Heart left ventricle (tissue), 13 donors: ENCODE measurements at regions not wholly inside any gene's neighbourhood (a gene's known extent, or its start where the extent isn't known, plus 50 kb on each side); places are given as distances from the start of the nearest gene placed in this dataset.

Experiments used
- POLR2A ChIP-seq, 2 donors: fragments of 450-650 bp; IDR thresholded peaks; one replicate each; pipeline ENCODE4 v1.6.1; 2017; ENCODE audit warnings: antibody characterized with exemption in 2 of 2, mild to moderate bottlenecking in 2 of 2, moderate library complexity in 2 of 2
- TF ChIP-seq, protein P1 (sequence below), 12 donors: fragments of 200-600 bp; sonication (generic) in 4 of 12; IDR thresholded peaks; one replicate each; pipeline versions ENCODE4 v1.5.0 to v1.8.0; 2018 to 2022; ENCODE audit warnings: antibody characterized with exemption in 12 of 12, mild to moderate bottlenecking in 5 of 12
- donor health status: ischemic (EF 13 %, LVEDD 7.1; RV severe dilation, severe dysfunction).
- donor health status: DM: no; HTN: yes; CAD: no.
- donor health status: DM: no; HTN: no; CAD: no.
- donor health status: ischemic (EF 25% LVEDD 6.9; RV normal size, moderate dysfunction).
- donor health status: ischemic (EF 25% LVEDD 5.7; RV mildly dilated, moderate dysfunction).
- donor health status: ischemic (EF 35%, LVEDD 5.7; RV mildly dilated, moderate dysfunction).
- donor health status: nonischemic (EF 11% LVEDD 7.7; RV severe dilation, severe dysfunction).
- donor health status: DM: yes; HTN: yes; CAD: no.
- donor health status: PGD.
- donor health status: ischemic (EF 29% LVEDD 5.4; RV normal size, mild dysfunction).
- donor health status: nonischemic (EF 23%, LVEDD 6.1; RV moderate dilation, normal function).

DNA sequence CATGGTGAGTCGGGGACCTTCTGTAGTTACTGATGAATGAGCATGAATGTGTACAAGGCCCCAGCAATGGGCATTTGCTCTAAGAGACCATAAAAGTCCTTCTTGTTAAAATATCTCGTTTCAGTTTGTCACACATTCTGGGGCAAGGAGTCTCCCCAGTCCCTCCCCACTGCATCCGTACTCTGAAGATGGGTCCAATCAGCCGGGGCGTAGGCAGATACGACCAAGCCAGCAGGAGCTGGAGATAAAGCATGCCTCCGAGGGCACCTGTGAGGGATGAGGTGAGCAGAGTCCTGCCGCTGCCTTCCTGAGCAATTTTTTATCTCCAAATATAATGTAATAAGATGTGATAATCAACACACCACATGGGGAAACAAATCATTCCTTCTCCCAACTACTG, 528.5 kb downstream of the BCL11B start:
- TF ChIP-seq POLR2A (IDR thresholded peaks at IDR 0.05) = no peak
- TF ChIP-seq, protein P1, sequence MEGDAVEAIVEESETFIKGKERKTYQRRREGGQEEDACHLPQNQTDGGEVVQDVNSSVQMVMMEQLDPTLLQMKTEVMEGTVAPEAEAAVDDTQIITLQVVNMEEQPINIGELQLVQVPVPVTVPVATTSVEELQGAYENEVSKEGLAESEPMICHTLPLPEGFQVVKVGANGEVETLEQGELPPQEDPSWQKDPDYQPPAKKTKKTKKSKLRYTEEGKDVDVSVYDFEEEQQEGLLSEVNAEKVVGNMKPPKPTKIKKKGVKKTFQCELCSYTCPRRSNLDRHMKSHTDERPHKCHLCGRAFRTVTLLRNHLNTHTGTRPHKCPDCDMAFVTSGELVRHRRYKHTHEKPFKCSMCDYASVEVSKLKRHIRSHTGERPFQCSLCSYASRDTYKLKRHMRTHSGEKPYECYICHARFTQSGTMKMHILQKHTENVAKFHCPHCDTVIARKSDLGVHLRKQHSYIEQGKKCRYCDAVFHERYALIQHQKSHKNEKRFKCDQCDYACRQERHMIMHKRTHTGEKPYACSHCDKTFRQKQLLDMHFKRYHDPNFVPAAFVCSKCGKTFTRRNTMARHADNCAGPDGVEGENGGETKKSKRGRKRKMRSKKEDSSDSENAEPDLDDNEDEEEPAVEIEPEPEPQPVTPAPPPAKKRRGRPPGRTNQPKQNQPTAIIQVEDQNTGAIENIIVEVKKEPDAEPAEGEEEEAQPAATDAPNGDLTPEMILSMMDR (IDR thresholded peaks at IDR 0.05) = no peak
